ENCODE measurements at regions not wholly inside any gene's neighbourhood (a gene's known extent, or its start where the extent isn't known, plus 50 kb on each side); places are given as distances from the start of the nearest gene placed in this dataset.

GRCh38 chr7:21253740-21254687 lies 173.9 kb upstream of the SP4 start:
- TF ChIP-seq KLF10 (tag by site-specific recombination; IDR thresholded peaks at IDR 0.05) (no peak), TCF7L2 (IDR thresholded peaks at IDR 0.05; ENCODE audit: borderline replicate concordance, low read depth, low read length) (no peak), ZEB2 (tag by site-specific recombination; IDR thresholded peaks at IDR 0.05) (no peak), ELK4 (IDR thresholded peaks at IDR 0.05; ENCODE audit: borderline replicate concordance, low read depth, low read length) (no peak), WT1 (tag by site-specific recombination; IDR thresholded peaks at IDR 0.05) (no peak), ZNF202 (tag by site-specific recombination; IDR thresholded peaks at IDR 0.05; ENCODE audit: borderline replicate concordance) (no peak), ZNF837 (tag by site-specific recombination; IDR thresholded peaks at IDR 0.05) (no peak), ZNF302 (tag by site-specific recombination; IDR thresholded peaks at IDR 0.05; ENCODE audit: low read depth) (no peak)
- TF ChIP-seq, protein P1, sequence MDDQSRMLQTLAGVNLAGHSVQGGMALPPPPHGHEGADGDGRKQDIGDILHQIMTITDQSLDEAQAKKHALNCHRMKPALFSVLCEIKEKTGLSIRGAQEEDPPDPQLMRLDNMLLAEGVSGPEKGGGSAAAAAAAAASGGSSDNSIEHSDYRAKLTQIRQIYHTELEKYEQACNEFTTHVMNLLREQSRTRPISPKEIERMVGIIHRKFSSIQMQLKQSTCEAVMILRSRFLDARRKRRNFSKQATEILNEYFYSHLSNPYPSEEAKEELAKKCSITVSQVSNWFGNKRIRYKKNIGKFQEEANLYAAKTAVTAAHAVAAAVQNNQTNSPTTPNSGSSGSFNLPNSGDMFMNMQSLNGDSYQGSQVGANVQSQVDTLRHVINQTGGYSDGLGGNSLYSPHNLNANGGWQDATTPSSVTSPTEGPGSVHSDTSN (CRISPR knock-in tag; IDR thresholded peaks at IDR 0.05) = no peak

Data from HEK293 (cell line).